Ovary (tissue), 7 donors: ENCODE measurements at regions not wholly inside any gene's neighbourhood (a gene's known extent, or its start where the extent isn't known, plus 50 kb on each side); places are given as distances from the start of the nearest gene placed in this dataset.

Experiments used
- DNase-seq, 5 donors: peaks; one replicate each; pipeline ENCODE4 v3.0.0-alpha.2; 2019 to 2020
- H3K27ac ChIP-seq, 2 donors: fragments of 200-600 bp; one replicate each; pipeline versions ENCODE4 v1.5.1 to v1.8.0; 2019 to 2022
- H3K27me3 ChIP-seq: fragments of 200-600 bp; one replicate; pipeline ENCODE4 v1.8.0; 2022
- H3K36me3 ChIP-seq: fragments of 200-600 bp; sonication (generic); one replicate; pipeline ENCODE4 v1.5.1; 2019
- H3K4me1 ChIP-seq: one replicate; pipeline ENCODE4 v1.8.1; 2013; ENCODE audit warnings: mild to moderate bottlenecking, moderate library complexity; ENCODE audit not compliant: insufficient read depth
- H3K4me3 ChIP-seq: fragments of 200-600 bp; sonication (generic); one replicate; pipeline ENCODE4 v1.5.1; 2017
- H3K9me3 ChIP-seq, 2 donors: fragments of 200-600 bp in 1 of 2; sonication (generic) in 1 of 2; one replicate each; pipeline versions ENCODE4 v1.5.1 to v1.8.1; 2013 to 2019; ENCODE audit warnings: mild to moderate bottlenecking in 1 of 2, moderate library complexity in 1 of 2
- EP300 ChIP-seq: sonication (generic); formaldehyde crosslinking; IDR thresholded peaks from one replicate; pipeline ENCODE4 v1.6.1; 2017; ENCODE audit warnings: antibody characterized with exemption
- POLR2A ChIP-seq: fragments of 450-650 bp; IDR thresholded peaks from one replicate; pipeline ENCODE4 v1.6.1; 2017; ENCODE audit warnings: antibody characterized with exemption, mild to moderate bottlenecking, moderate library complexity
- WGBS, 3 donors: extraction: QIAGEN DNeasy Blood & Tissue Kit in 1 of 3; methylation state at CpG; one replicate each; pipeline versions ENCODE4 v1.1.5 to v1.1.7; 2013 to 2017; 5-methylcytosine and 5-hydroxymethylcytosine counted together
- intact Hi-C, 4 donors: fragments of 100-400 bp; cut with DNase I; formaldehyde crosslinking; loops; one replicate each; pipeline versions ENCODE4 v1.11.0 to v1.15.1; 2022 to 2023
- TF ChIP-seq, protein P1 (sequence below), 3 donors: fragments of 450-650 bp in 2 of 3; fragments of 200-600 bp in 1 of 3; IDR thresholded peaks; one replicate each; pipeline versions ENCODE4 v1.5.1 to v1.8.0; 2016 to 2022; ENCODE audit warnings: antibody characterized with exemption in 3 of 3, mild to moderate bottlenecking in 1 of 3
- donor health status: DM: no; HTN: no; CAD: no; lungs with moderate emphysema.
- donor health status: DM: no; HTN: no; CAD: no.
- donor health status: Bipolar disorder and iron deficiency.
- donor health status: DM: no; HTN: no; CAD: no.
- donor health status: DM: yes; HTN: yes; CAD: no.

GRCh38 chr1:80666073-80666472 lies 1134.7 kb upstream of the ADGRL2 start:
- DNase-seq: no peak
- no peak overlapping the region for H3K27ac ChIP-seq
- H3K9me3 ChIP-seq: no peaks in the 10 kb centered on the region
- H3K4me1 ChIP-seq: no peaks in the 10 kb centered on the region
- H3K36me3 ChIP-seq: no peaks in the 10 kb centered on the region
- no peak overlapping the region for H3K4me3 ChIP-seq
- intact Hi-C loops: no loop called here
- TF ChIP-seq, protein P1, sequence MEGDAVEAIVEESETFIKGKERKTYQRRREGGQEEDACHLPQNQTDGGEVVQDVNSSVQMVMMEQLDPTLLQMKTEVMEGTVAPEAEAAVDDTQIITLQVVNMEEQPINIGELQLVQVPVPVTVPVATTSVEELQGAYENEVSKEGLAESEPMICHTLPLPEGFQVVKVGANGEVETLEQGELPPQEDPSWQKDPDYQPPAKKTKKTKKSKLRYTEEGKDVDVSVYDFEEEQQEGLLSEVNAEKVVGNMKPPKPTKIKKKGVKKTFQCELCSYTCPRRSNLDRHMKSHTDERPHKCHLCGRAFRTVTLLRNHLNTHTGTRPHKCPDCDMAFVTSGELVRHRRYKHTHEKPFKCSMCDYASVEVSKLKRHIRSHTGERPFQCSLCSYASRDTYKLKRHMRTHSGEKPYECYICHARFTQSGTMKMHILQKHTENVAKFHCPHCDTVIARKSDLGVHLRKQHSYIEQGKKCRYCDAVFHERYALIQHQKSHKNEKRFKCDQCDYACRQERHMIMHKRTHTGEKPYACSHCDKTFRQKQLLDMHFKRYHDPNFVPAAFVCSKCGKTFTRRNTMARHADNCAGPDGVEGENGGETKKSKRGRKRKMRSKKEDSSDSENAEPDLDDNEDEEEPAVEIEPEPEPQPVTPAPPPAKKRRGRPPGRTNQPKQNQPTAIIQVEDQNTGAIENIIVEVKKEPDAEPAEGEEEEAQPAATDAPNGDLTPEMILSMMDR (IDR thresholded peaks at IDR 0.05): no peak
- TF ChIP-seq POLR2A (no peak), EP300 (no peak)
- no peaks in the 10 kb centered on the region for H3K27me3 ChIP-seq

- intact Hi-C loops: no loop called here
- no peaks in the 10 kb centered on the region for H3K36me3 ChIP-seq
- WGBS, 3 donors: 26 to 53% (median 34%) methylated on average over 5 of the region's 5 CpGs
- DNase-seq: no peak
- H3K4me3 ChIP-seq: no peak overlapping the region
- no peaks in the 10 kb centered on the region for H3K27me3 ChIP-seq
- no peaks in the 10 kb centered on the region for H3K4me1 ChIP-seq
- no peak for TF ChIP-seq POLR2A
- no peak for TF ChIP-seq EP300
- TF ChIP-seq, protein P1 (IDR thresholded peaks at IDR 0.05): no peak
- no peaks in the 10 kb centered on the region for H3K9me3 ChIP-seq
- no peak overlapping the region for H3K27ac ChIP-seq
These were observed 1141.6 kb upstream of the ADGRL2 start for GRCh38 chr1:80659161-80659560.

DNA sequence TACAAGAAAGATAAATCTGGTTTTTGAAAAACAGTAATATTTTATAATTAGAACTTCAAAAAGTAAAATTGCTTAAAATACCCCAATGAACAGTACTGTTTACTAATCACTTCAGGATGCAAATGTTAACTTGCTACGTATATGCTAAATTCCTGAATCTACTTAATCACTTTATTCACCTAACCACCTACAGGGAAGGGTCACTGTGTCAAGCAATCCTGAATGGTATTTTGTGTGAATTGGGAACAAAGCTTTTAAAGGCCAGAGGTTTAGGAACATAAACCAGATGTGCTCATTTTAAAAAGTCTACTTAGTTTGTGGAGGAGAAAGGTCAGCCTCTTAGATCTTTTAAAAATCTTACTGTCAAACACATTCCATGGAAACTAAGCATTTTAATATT lies 1143.0 kb upstream of the ADGRL2 start:
- Histone ChIP-seq H3K36me3 (no peaks in the 10 kb centered on the region), H3K4me1 (no peaks in the 10 kb centered on the region), H3K27ac (no peak overlapping the region), H3K4me3 (no peak overlapping the region), H3K9me3 (no peaks in the 10 kb centered on the region), H3K27me3 (no peaks in the 10 kb centered on the region)
- WGBS, 3 donors: 58 to 77% (median 75%) methylated on average over 1 of the region's 1 CpG
- intact Hi-C loops: no loop called here
- no peak for TF ChIP-seq EP300
- TF ChIP-seq, protein P1 (IDR thresholded peaks at IDR 0.05): no peak
- TF ChIP-seq POLR2A: no peak
- no peak for DNase-seq

GRCh38 chr1:80657044-80657643 lies 1143.6 kb upstream of the ADGRL2 start:
- intact Hi-C loops: no loop called here
- no peak for DNase-seq
- Histone ChIP-seq H3K4me1 (no peaks in the 10 kb centered on the region), H3K9me3 (no peaks in the 10 kb centered on the region), H3K27me3 (no peaks in the 10 kb centered on the region), H3K27ac (no peak overlapping the region), H3K36me3 (no peaks in the 10 kb centered on the region), H3K4me3 (no peak overlapping the region)
- 52 to 63% (median 62%) methylated on average over 3 of the region's 3 CpGs for WGBS, 3 donors
- TF ChIP-seq POLR2A: no peak
- TF ChIP-seq, protein P1 (IDR thresholded peaks at IDR 0.05): no peak
- no peak for TF ChIP-seq EP300
